Fibroblast of gingiva (primary cell): ENCODE measurements at regions not wholly inside any gene's neighbourhood (a gene's known extent, or its start where the extent isn't known, plus 50 kb on each side); places are given as distances from the start of the nearest gene placed in this dataset.
"Not testable (repeated sequence)": the region's sequence is repeated elsewhere in the genome, so short reads cannot be mapped to it uniquely, and the experiment has no call there.

Experiments used
- DNase-seq: peaks from one replicate; pipeline ENCODE4 v3.0.0-alpha.2; 2011; ENCODE audit warnings: low read depth

DNA sequence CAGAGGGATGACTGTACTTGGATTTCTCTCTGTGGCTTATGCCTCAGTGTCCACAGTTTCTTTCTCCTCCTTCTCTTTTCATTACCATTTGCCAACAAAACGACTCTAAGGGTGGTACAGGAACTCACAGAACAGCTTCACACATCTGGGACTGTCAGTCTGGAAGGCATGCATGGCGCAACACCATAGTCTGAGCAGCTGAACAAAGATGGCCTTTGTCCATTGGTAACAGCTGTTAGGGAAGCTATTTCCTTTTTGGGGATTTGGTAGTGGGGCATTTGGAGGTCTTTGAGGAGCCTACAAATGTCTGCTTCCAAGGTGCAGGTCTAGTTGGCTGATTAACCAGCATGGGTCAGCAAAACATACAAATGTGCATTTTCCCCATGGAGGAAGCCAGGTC, 81.4 kb upstream of the PCDH8 start:
- no peak for DNase-seq

- no peak for DNase-seq
Observed at GRCh38 chr13:52926971-52927370, 78.5 kb upstream of the PCDH8 start.

- DNase-seq, result no peak
Observed at GRCh38 chr13:52925775-52926285, 77.4 kb upstream of the PCDH8 start.

GRCh38 chr13:52925251-52925650, 76.8 kb upstream of the PCDH8 start:
- no peak for DNase-seq

GRCh38 chr13:52924289-52925148, 76.1 kb upstream of the PCDH8 start:
- DNase-seq, result no peak

- no peak for DNase-seq
Observed at GRCh38 chr13:52922961-52923360, 74.5 kb upstream of the PCDH8 start.

DNA sequence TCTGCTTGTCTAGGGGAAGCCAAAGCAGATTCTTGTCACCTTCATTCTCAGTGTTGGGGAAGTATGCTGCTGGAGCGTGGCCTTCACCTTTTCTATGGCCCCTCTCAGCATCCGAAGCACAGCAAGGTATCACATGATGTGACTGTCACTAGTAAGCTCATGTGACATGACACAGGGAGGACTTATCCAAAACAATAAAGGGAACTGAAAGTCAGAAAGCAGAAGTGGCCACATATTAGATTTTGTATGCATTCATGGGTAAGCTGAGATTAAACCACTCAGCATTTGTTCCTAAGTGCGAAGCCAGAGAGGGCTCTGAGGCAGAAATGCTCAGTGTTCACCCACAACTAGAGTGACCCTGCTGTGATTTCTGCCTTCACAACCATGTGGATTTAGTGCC, 72.8 kb upstream of the PCDH8 start:
- no peak for DNase-seq

DNA sequence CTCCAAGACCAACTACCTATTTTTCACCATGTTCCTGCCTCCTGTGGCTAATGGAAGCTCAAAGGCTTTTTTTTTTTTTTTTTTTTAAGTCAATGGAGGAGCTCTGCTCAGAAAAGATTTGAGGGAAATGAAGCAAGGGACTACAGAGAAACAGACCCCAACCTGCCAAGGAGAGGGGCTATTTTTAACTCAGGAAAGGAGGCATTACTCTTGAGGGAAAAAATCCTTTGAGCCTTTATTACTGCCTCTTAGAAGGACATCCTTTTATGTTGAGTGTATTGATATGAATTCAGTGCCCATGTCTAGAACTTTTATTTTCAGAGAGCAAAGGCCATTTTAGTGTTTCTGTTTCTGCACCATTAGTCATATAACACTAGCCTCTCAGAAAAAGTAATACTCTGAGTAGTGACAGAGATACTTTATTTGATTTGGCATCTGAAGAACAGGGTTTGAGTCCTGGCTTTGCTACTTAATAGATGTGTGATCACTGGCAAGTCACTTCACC, 68.1 kb upstream of the PCDH8 start:
- DNase-seq, result no peak

DNA sequence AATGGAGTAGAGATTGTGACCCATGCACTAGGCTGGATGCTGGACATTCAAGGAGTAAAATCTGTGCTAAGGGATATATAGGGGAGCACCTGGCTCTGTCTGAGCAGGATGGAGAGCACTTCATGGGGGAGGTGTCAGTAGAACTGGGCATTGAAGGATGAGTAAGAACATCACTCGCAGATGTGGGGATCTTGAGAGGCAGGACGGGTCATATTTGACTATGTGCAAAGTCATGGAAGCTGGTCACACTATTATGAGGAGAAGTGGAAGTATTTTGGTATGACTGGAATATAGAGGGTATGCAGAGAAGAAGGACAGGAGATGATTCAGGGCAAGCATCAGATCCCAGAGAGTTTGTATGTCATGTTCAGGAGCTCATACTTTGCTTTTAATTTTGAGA, 62.9 kb upstream of the PCDH8 start:
- DNase-seq, result no peak

GRCh38 chr13:52910318-52910717, 61.9 kb upstream of the PCDH8 start:
- not testable (repeated sequence) for DNase-seq

DNA sequence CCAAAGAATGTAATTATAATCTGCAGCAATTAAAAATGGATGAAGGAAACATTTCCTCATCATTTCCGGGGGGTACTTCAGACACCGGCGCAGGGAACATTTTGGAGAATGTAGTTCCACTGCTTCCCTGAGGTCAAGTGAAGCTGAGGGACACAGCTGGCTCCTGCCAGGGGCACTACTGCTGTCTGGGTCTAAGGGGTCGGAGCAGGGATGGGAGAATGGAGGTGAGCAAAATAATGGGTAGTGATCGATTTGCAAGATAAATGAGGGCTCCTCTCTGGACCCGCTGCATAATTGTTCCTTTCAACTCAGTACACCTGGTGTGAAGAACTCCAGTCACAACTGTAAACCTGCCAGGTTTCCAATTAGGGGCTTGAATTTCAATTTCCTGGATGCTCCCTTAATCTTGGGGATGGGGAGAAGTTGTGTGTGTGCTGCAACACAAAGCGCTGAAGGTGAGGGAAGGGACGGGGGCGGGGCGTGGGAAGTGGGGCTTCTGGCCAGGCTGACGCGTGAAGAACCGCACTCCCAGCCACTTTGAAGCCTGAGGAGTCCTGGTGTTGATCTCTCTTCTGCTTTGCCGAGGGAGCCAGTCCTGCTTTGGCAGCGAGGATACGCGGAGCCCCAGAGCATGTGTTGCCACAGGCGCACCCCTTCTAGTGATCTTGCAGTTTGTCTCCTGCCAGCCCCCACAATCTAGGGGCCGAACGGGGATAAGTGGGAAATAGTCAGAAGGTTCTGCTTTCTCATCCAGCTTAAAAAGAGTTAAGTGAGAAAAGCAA, 57.9 kb upstream of the PCDH8 start:
- DNase-seq, result no peak

DNA sequence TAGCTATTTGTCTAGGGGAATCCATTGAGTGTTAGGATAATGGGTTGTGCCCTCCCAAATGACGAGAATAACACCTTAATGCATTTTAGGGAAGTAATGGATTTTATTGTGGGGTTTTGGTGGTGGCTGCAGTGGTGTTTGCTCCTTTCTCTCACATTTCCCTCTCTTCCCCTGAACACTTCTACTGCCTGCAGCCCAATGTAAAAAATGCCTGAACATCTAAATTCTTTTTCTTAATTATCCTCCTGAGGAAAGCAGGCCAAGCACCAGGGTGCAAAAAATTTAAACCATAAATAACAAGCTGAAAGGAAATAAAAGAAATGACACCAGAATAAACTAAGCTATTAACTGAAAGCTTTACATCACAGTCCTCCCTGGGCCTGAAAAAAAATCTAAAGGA, 57.3 kb upstream of the PCDH8 start:
- no peak for DNase-seq

DNA sequence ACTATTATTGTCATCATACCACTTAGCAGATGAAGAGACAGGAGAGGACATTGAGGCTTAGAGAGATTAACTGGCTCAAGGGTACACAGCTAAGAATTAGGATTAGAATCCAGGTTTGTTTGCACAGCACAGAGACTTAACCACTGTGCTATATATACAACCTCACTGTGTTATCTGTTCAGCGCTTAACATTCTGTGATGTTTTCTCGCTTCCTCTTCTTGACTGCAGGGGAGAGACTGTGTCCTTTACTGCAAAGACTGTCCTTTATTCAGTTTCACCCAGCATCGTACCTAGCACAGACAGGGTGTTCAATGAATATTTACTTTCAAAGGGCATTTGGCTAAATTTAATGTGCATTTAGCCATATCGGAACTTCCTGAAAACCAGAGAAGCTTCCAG, 54.9 kb upstream of the PCDH8 start:
- DNase-seq, result no peak

DNA sequence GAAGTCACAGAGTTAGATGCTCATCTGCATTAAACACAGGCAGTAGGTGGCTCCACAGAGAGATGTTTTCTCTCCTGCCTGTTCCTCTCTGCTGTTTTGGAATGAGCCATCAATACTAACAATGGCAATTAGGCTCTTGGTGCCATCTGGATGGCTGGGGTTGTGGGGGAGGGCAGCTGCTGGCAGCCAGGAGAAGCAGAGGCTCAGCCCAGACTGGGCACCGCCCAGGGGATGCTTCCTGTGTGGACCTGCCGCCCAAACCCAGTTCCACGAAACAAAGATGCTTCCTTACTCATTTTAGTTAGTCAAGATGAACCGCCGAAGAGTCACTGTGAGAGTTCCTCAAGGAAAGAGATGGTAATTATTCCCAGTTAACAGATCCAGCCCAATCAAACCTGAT, 50.8 kb upstream of the PCDH8 start:
- DNase-seq, result no peak
